Hepatocyte (in vitro differentiated cells): ENCODE measurements at regions not wholly inside any gene's neighbourhood (a gene's known extent, or its start where the extent isn't known, plus 50 kb on each side); places are given as distances from the start of the nearest gene placed in this dataset.

ENCODE experiments used
- EZH2 ChIP-seq: fragments of 200-600 bp; sonication (generic); IDR thresholded peaks from 2 replicates; pipeline ENCODE4 v1.6.1; 2016; ENCODE audit warnings: antibody characterized with exemption, mild to moderate bottlenecking, borderline replicate concordance
- TF ChIP-seq, protein P1 (sequence below): fragments of 200-600 bp; sonication (generic); IDR thresholded peaks from 2 replicates; pipeline ENCODE4 v1.5.1; 2016; ENCODE audit warnings: antibody characterized with exemption, mild to moderate bottlenecking; ENCODE audit not compliant: poor library complexity

DNA sequence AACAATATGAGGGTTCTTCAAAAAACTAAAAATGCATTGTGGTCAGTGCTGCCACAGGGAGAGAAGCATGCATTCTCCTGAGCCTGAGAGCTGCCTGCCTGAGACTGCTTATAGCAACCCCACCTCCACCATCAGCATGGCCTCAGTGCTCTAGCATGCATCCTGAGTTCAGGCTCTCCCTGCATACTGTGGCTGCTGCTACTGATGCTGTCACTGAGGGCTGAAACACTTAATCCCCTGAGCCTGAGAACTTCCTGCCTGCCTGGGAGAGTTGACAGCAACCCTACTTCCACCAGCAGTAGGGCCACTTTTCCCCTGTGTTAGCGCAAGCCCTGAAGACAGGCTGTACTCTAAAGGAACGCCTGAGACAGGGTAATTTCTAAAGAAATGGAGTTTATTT is 206.0 kb downstream of the FBXO4 start:
- TF ChIP-seq EZH2: no peak
- TF ChIP-seq, protein P1, sequence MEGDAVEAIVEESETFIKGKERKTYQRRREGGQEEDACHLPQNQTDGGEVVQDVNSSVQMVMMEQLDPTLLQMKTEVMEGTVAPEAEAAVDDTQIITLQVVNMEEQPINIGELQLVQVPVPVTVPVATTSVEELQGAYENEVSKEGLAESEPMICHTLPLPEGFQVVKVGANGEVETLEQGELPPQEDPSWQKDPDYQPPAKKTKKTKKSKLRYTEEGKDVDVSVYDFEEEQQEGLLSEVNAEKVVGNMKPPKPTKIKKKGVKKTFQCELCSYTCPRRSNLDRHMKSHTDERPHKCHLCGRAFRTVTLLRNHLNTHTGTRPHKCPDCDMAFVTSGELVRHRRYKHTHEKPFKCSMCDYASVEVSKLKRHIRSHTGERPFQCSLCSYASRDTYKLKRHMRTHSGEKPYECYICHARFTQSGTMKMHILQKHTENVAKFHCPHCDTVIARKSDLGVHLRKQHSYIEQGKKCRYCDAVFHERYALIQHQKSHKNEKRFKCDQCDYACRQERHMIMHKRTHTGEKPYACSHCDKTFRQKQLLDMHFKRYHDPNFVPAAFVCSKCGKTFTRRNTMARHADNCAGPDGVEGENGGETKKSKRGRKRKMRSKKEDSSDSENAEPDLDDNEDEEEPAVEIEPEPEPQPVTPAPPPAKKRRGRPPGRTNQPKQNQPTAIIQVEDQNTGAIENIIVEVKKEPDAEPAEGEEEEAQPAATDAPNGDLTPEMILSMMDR: no peak
